Liver (tissue), 8 donors: ENCODE measurements at regions not wholly inside any gene's neighbourhood (a gene's known extent, or its start where the extent isn't known, plus 50 kb on each side); places are given as distances from the start of the nearest gene placed in this dataset.

Source experiments
- DNase-seq: peaks from one replicate; pipeline ENCODE4 v3.0.0-alpha.2; 2017; ENCODE audit warnings: low spot score
- H3K27ac ChIP-seq, 2 donors: one replicate each; pipeline ENCODE4 v1.7.0; 2013; ENCODE audit warnings: inconsistent platforms in 2 of 2, low read length in 2 of 2, control low read depth in 1 of 2, low read depth in 1 of 2, mild to moderate bottlenecking in 1 of 2
- H3K27me3 ChIP-seq, 4 donors: one replicate each; pipeline versions ENCODE4 v1.6.1 to v1.7.0; 2013; ENCODE audit warnings: low read length in 3 of 4, inconsistent platforms in 1 of 4, mild to moderate bottlenecking in 1 of 4, moderate library complexity in 1 of 4; ENCODE audit not compliant: control insufficient read depth in 4 of 4, insufficient read depth in 4 of 4
- H3K36me3 ChIP-seq, 4 donors: one replicate each; pipeline versions ENCODE4 v1.6.1 to v1.7.0; 2013; ENCODE audit warnings: low read length in 3 of 4, mild to moderate bottlenecking in 3 of 4, low read depth in 1 of 4, moderate library complexity in 1 of 4; ENCODE audit not compliant: control insufficient read depth in 4 of 4, insufficient read depth in 3 of 4
- H3K4me1 ChIP-seq, 4 donors: one replicate each; pipeline versions ENCODE4 v1.6.1 to v1.7.0; 2013; ENCODE audit warnings: low read length in 3 of 4, mild to moderate bottlenecking in 3 of 4, moderate library complexity in 1 of 4; ENCODE audit not compliant: control insufficient read depth in 4 of 4, insufficient read depth in 4 of 4
- H3K4me3 ChIP-seq, 3 donors: one replicate each; pipeline versions ENCODE4 v1.6.1 to v1.7.0; 2013; ENCODE audit warnings: low read length in 3 of 3, control low read depth in 1 of 3, low read depth in 1 of 3, mild to moderate bottlenecking in 1 of 3
- H3K9ac ChIP-seq, 2 donors: one replicate each; pipeline ENCODE4 v1.7.0; 2013; ENCODE audit warnings: low read length in 2 of 2, mild to moderate bottlenecking in 2 of 2, moderate library complexity in 2 of 2, control low read depth in 1 of 2, low read depth in 1 of 2
- H3K9me3 ChIP-seq, 4 donors: one replicate each; pipeline versions ENCODE4 v1.6.1 to v1.7.0; 2013; ENCODE audit warnings: low read length in 3 of 4; ENCODE audit not compliant: control insufficient read depth in 4 of 4
- HNF4G ChIP-seq: IDR thresholded peaks from 2 replicates; pipeline ENCODE4 v1.6.1; 2016; ENCODE audit warnings: antibody characterized with exemption
- JUND ChIP-seq, 2 donors: IDR thresholded peaks; 2 replicates each; pipeline ENCODE4 v1.6.1; 2016; ENCODE audit warnings: antibody characterized with exemption in 2 of 2
- WGBS: extraction: QIAGEN DNeasy Blood & Tissue Kit; methylation state at CpG from one replicate; pipeline ENCODE4 v1.1.7; 2013; 5-methylcytosine and 5-hydroxymethylcytosine counted together
- TF ChIP-seq, protein P1 (sequence below): fragments of 150-350 bp; IDR thresholded peaks from 2 replicates; pipeline ENCODE4 v1.5.1; 2017; ENCODE audit warnings: improper control_type of control experiment, low read depth, low read length; ENCODE audit not compliant: missing input control
- TF ChIP-seq, protein P2 (sequence below): IDR thresholded peaks from 2 replicates; pipeline ENCODE4 v1.6.1; 2016; ENCODE audit warnings: antibody characterized with exemption
- TF ChIP-seq, protein P3 (sequence below): IDR thresholded peaks from 2 replicates; pipeline ENCODE4 v1.6.1; 2016; ENCODE audit warnings: antibody characterized with exemption
- donor health status: healthy.
- donor health status: healthy.
- donor health status: healthy.
- donor health status: healthy.
- donor health status: healthy.

DNA sequence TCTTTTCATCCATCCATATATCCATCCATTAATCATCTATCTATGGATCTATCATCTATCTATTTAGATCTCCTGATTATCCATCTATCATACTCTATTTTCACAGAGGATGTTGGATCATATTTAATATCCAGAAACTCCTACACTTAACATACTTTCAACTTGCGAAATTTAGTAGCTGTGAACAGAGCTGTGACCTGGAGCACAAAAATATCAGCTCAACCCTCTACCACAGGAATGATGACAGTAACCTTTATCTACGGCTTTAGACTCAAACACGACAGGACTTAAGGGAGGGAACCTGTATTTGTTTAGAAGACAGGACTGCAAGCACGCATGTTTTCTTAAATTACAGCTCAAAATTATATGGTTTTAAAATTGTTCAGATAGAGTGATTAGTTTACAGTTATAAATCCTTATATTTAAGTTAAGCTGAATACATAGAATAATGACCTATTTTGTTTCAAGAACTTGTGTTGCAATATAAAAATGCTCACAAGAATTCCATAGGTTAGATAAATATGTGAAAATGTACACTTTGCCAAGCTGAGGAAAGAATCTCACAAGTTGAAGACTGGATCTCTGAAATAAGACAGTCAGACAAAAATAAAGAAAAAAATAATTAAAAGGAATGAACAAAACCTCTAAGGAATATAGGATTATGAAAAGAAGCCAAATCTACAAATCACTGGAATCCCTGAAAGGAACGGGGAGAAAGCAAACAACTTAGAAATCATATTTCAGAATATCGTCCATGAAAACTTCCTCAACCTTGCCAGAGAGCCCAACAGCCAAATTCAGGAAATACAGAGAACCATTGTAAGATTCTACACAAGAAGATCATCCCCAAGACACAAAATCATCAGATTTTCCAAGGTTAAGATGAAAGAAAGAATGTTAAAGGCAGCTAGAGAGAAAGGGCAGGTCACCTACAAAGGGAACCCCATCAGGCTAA, 142.0 kb downstream of the COL6A3 start:
- TF ChIP-seq, protein P1, sequence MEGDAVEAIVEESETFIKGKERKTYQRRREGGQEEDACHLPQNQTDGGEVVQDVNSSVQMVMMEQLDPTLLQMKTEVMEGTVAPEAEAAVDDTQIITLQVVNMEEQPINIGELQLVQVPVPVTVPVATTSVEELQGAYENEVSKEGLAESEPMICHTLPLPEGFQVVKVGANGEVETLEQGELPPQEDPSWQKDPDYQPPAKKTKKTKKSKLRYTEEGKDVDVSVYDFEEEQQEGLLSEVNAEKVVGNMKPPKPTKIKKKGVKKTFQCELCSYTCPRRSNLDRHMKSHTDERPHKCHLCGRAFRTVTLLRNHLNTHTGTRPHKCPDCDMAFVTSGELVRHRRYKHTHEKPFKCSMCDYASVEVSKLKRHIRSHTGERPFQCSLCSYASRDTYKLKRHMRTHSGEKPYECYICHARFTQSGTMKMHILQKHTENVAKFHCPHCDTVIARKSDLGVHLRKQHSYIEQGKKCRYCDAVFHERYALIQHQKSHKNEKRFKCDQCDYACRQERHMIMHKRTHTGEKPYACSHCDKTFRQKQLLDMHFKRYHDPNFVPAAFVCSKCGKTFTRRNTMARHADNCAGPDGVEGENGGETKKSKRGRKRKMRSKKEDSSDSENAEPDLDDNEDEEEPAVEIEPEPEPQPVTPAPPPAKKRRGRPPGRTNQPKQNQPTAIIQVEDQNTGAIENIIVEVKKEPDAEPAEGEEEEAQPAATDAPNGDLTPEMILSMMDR, result no peak
- TF ChIP-seq, protein P2, sequence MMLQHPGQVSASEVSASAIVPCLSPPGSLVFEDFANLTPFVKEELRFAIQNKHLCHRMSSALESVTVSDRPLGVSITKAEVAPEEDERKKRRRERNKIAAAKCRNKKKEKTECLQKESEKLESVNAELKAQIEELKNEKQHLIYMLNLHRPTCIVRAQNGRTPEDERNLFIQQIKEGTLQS, result no peak
- TF ChIP-seq HNF4G (no peak), JUND (IDR thresholded peaks at IDR 0.05) (no peak)
- TF ChIP-seq, protein P3, sequence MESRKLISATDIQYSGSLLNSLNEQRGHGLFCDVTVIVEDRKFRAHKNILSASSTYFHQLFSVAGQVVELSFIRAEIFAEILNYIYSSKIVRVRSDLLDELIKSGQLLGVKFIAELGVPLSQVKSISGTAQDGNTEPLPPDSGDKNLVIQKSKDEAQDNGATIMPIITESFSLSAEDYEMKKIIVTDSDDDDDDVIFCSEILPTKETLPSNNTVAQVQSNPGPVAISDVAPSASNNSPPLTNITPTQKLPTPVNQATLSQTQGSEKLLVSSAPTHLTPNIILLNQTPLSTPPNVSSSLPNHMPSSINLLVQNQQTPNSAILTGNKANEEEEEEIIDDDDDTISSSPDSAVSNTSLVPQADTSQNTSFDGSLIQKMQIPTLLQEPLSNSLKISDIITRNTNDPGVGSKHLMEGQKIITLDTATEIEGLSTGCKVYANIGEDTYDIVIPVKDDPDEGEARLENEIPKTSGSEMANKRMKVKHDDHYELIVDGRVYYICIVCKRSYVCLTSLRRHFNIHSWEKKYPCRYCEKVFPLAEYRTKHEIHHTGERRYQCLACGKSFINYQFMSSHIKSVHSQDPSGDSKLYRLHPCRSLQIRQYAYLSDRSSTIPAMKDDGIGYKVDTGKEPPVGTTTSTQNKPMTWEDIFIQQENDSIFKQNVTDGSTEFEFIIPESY, result no peak
- Histone ChIP-seq H3K27me3 (peaks cover 0 to 6% (median 0%) of the 10 kb centered on the region in 4 donors), H3K36me3 (no peaks in the 10 kb centered on the region), H3K4me1 (no peaks in the 10 kb centered on the region), H3K9me3 (no peaks in the 10 kb centered on the region), H3K4me3 (no peak overlapping the region), H3K27ac (no peak overlapping the region), H3K9ac (no peak overlapping the region)
- DNase-seq, result no peak
- WGBS, result 79% methylated on average over 6 of the region's 6 CpGs
